ENCODE measurements at regions not wholly inside any gene's neighbourhood (a gene's known extent, or its start where the extent isn't known, plus 50 kb on each side); places are given as distances from the start of the nearest gene placed in this dataset.

DNA sequence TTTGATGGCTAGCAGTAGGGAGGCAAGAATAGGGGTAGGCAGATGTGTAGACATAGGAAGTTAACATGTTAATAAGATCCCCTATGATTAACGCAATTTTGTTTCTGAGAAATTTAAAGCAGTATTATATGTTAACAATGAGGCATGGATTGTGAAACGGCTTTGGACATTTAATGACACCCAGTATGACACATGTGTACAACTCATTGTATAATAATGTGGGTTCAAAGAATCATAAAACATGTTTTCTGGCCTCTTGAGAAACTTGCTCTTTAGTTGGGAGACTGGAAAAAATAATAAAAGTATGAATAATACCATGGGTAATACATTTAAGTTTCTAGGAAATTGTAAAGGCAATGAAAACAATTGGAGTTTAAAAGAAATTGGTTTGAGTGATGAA lies 332.1 kb upstream of the CDH20 start:
- TF ChIP-seq, protein P1, sequence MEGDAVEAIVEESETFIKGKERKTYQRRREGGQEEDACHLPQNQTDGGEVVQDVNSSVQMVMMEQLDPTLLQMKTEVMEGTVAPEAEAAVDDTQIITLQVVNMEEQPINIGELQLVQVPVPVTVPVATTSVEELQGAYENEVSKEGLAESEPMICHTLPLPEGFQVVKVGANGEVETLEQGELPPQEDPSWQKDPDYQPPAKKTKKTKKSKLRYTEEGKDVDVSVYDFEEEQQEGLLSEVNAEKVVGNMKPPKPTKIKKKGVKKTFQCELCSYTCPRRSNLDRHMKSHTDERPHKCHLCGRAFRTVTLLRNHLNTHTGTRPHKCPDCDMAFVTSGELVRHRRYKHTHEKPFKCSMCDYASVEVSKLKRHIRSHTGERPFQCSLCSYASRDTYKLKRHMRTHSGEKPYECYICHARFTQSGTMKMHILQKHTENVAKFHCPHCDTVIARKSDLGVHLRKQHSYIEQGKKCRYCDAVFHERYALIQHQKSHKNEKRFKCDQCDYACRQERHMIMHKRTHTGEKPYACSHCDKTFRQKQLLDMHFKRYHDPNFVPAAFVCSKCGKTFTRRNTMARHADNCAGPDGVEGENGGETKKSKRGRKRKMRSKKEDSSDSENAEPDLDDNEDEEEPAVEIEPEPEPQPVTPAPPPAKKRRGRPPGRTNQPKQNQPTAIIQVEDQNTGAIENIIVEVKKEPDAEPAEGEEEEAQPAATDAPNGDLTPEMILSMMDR (conservative IDR thresholded peaks at IDR 0.05; ENCODE audit: low read length), result no peak
- H3K4me3 ChIP-seq (ENCODE audit: low read length), result no peak overlapping the region
- DNase-seq (ENCODE audit: low read depth), result no peak

GRCh38 chr18:61006687-61007224 lies 326.5 kb upstream of the CDH20 start:
- no peak overlapping the region for H3K4me3 ChIP-seq (ENCODE audit: low read length)
- TF ChIP-seq, protein P1 (conservative IDR thresholded peaks at IDR 0.05; ENCODE audit: low read length), result no peak
- DNase-seq (ENCODE audit: low read depth), result no peak

DNA sequence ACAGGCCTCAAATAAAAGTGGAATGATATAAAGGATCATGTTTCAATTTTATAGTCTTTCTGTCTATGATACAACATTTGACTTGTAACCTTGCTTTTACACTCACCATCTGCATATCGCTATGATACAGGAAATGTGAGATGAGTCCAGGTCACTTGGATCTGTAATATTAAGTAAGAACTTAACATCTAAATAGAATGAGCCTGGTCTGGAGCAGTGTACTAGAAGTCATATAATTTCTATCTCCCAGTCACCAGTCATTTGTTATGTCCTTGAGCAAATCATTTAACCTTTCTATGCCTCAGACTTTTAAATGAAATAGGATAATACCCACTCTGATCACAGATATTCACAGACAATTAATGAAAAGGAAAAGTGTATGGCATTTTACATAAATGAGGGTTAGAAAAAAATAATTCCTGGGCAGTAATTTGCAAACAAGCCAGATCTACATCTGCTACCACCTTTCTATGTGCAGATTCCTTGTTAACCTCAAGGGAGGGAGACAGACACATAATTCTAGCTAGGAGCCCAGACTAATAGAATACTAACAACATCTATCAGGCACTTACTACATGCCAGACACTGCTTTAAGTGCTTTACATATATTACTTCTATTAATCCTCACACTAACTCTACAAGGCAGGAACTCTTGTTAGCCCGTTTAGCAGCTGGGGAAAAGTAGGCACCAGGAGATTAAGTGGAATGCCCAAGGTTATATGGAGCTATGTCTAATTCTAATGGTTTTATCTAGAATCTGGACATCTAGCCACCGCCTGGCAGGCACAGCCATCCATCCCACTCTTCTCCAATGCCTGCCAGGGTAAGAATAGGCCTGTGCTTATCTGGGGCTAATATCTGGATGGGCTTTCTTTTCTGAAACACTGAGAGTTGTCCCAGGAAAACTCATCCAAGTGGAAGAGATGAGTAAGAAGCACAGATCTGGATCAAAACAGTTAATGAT lies 313.6 kb upstream of the CDH20 start:
- H3K4me3 ChIP-seq (ENCODE audit: low read length), result no peak overlapping the region
- no peak for DNase-seq (ENCODE audit: low read depth)
- TF ChIP-seq, protein P1 (conservative IDR thresholded peaks at IDR 0.05; ENCODE audit: low read length), result no peak

DNA sequence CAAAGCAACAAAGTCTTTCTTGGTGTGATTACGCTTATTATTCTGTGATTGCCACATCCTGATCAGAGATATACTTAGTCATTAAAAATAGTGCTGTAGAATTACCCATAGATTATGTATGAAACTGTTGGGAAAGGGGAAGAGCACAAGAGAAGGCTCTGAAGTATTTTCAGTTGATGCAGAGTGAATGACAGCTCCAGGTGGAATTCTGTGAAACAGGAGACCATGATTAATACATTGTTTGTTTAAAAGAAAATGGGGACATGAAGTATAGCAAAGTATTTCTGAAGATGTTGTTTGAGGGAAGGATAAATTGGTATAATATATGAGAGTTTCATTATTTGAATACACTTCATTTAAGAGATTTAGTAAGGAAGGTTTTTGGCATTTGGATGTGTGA lies 307.6 kb upstream of the CDH20 start:
- H3K4me3 ChIP-seq (ENCODE audit: low read length), result no peak overlapping the region
- no peak for DNase-seq (ENCODE audit: low read depth)
- TF ChIP-seq, protein P1 (conservative IDR thresholded peaks at IDR 0.05; ENCODE audit: low read length), result no peak

DNA sequence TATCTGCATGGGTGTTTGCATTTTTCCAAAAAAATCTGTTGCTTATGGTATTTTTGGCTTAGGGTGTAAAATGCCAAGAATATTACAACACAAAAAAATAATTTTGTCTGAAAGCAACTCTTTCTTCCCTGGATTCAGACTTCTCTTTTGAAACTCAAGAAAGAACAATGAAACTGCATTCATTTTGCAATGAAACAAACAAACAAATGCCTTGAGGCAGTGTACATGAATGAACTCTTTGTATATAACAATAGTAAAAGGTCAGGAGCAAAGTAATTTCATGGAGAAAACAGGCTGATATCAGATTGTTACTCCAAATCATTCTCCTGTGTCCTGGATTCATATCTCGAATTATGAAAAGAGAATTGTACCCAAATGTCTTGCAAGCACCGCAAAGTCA lies 301.6 kb upstream of the CDH20 start:
- TF ChIP-seq, protein P1 (conservative IDR thresholded peaks at IDR 0.05; ENCODE audit: low read length), result no peak
- DNase-seq (ENCODE audit: low read depth), result no peak
- H3K4me3 ChIP-seq (ENCODE audit: low read length), result no peak overlapping the region

- TF ChIP-seq, protein P1 (conservative IDR thresholded peaks at IDR 0.05; ENCODE audit: low read length), result no peak
- no peak for DNase-seq (ENCODE audit: low read depth)
- H3K4me3 ChIP-seq (ENCODE audit: low read length), result no peak overlapping the region
Observed at GRCh38 chr18:61034580-61034979, 298.6 kb upstream of the CDH20 start.

DNA sequence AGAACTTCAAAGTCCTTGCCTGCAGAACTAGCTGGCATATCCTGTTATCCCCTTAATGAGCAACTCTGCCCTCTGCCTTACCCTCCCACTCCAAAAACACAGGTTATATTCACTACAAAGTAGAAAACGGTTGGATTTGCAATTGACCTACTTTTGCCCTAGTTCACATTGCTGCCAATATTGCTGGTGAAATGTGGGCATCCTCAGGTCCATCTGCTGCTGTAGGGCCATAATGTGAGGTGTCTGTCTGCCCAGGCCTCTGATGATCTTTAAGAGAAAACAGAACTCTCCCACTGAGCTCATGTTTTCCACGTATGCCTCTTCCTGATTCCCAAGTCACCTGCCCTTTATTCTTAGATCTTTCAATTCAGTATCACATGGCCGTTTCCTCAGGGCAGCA lies 294.0 kb upstream of the CDH20 start:
- no peak for DNase-seq (ENCODE audit: low read depth)
- no peak overlapping the region for H3K4me3 ChIP-seq (ENCODE audit: low read length)
- TF ChIP-seq, protein P1 (conservative IDR thresholded peaks at IDR 0.05; ENCODE audit: low read length), result no peak
